HEK293 (cell line): ENCODE measurements at regions not wholly inside any gene's neighbourhood (a gene's known extent, or its start where the extent isn't known, plus 50 kb on each side); places are given as distances from the start of the nearest gene placed in this dataset.

ENCODE experiments used
- CTCF ChIA-PET: fragments of 350-600 bp; formaldehyde crosslinking; extraction: SDS; loops from one replicate; lab custom pipeline; 2021; ENCODE audit warnings: antibody characterized with exemption; lab: Yijun Ruan, JAX
- POLR2A ChIA-PET: fragments of 300-600 bp; formaldehyde crosslinking; extraction: SDS; loops from one replicate; lab custom pipeline; 2020; ENCODE audit warnings: antibody characterized with exemption, inconsistent platforms; lab: Yijun Ruan, JAX
- H3K27ac ChIP-seq: fragments of 200-500 bp; sonication (Bioruptor generic); 2 replicates; pipeline ENCODE4 v1.5.1; 2014; ENCODE audit warnings: low read depth, low read length, control low read depth, inconsistent platforms; ENCODE audit errors: extremely low read depth
- H3K36me3 ChIP-seq, 2 experiments: fragments of 200-500 bp in 1 of 2; sonication (Bioruptor generic) in 1 of 2; 1 replicate in 1 of 2; 2 replicates in 1 of 2; pipeline ENCODE4 v1.5.1; 2014 to 2017; ENCODE audit warnings: inconsistent platforms in 2 of 2, low read length in 2 of 2; ENCODE audit not compliant: control insufficient read depth in 2 of 2, insufficient read depth in 1 of 2
- H3K4me1 ChIP-seq: fragments of 200-500 bp; sonication (Bioruptor generic); 2 replicates; pipeline ENCODE4 v1.5.1; 2014; ENCODE audit warnings: mild to moderate bottlenecking, low read length, inconsistent platforms; ENCODE audit not compliant: control insufficient read depth, insufficient read depth
- H3K4me3 ChIP-seq: 2 replicates; pipeline ENCODE4 v1.5.1; 2011; ENCODE audit warnings: low read depth, mild to moderate bottlenecking, control low read depth, low read length, moderate library complexity
- H3K9me3 ChIP-seq: fragments of 200-500 bp; sonication (Bioruptor generic); 2 replicates; pipeline ENCODE4 v1.5.1; 2014; ENCODE audit warnings: low read depth, low read length, inconsistent platforms; ENCODE audit not compliant: control insufficient read depth, insufficient read depth
- EGR2 ChIP-seq: fragments of 450-650 bp; formaldehyde crosslinking; IDR thresholded peaks from 2 replicates; pipeline ENCODE4 v1.5.1; 2016; ENCODE audit warnings: low read depth, missing biosample characterization, missing genetic modification characterization
- GLIS2 ChIP-seq: fragments of 450-650 bp; formaldehyde crosslinking; IDR thresholded peaks from 2 replicates; pipeline ENCODE4 v1.5.1; 2016; ENCODE audit warnings: missing biosample characterization, missing genetic modification characterization
- HOXA7 ChIP-seq: sonication (generic); formaldehyde crosslinking; IDR thresholded peaks from 2 replicates; pipeline ENCODE4 v1.8.1; 2022; ENCODE audit warnings: missing genetic modification reagents, borderline replicate concordance
- IKZF3 ChIP-seq: fragments of 450-650 bp; IDR thresholded peaks from 2 replicates; pipeline ENCODE4 v1.5.0; 2018; ENCODE audit warnings: missing biosample characterization, mild to moderate bottlenecking, missing genetic modification characterization, moderate library complexity
- KLF7 ChIP-seq: fragments of 450-650 bp; formaldehyde crosslinking; IDR thresholded peaks from 2 replicates; pipeline ENCODE4 v1.5.1; 2016; ENCODE audit warnings: missing biosample characterization, missing genetic modification characterization, borderline replicate concordance
- KLF8 ChIP-seq: fragments of 450-650 bp; formaldehyde crosslinking; IDR thresholded peaks from 2 replicates; pipeline ENCODE4 v1.5.1; 2016; ENCODE audit warnings: missing biosample characterization, missing genetic modification characterization
- SCRT2 ChIP-seq: fragments of 450-650 bp; formaldehyde crosslinking; IDR thresholded peaks from 2 replicates; pipeline ENCODE4 v1.5.1; 2016; ENCODE audit warnings: missing biosample characterization, missing genetic modification characterization
- SETDB1 ChIP-seq: IDR thresholded peaks from one replicate; pipeline ENCODE4 v1.6.1; 2017; ENCODE audit warnings: mild to moderate bottlenecking, low read length, moderate library complexity, mixed read lengths; ENCODE audit not compliant: insufficient read length
- SP3 ChIP-seq: fragments of 450-650 bp; formaldehyde crosslinking; IDR thresholded peaks from 2 replicates; pipeline ENCODE4 v1.5.1; 2016; ENCODE audit warnings: missing biosample characterization, missing genetic modification characterization
- TRIM28 ChIP-seq: IDR thresholded peaks from 2 replicates; pipeline ENCODE4 v1.6.1; 2011; ENCODE audit warnings: low read length, control low read depth, borderline replicate concordance
- ZFHX2 ChIP-seq: fragments of 450-650 bp; formaldehyde crosslinking; conservative IDR thresholded peaks from 2 replicates; pipeline ENCODE4 v1.5.1; 2016; ENCODE audit warnings: missing biosample characterization, missing genetic modification characterization
- ZNF155 ChIP-seq: fragments of 450-650 bp; formaldehyde crosslinking; IDR thresholded peaks from 2 replicates; pipeline ENCODE4 v1.5.1; 2016; ENCODE audit warnings: missing biosample characterization, missing genetic modification characterization
- ZNF174 ChIP-seq: fragments of 450-650 bp; formaldehyde crosslinking; IDR thresholded peaks from 2 replicates; pipeline ENCODE4 v1.5.0; 2017; ENCODE audit warnings: missing biosample characterization, mild to moderate bottlenecking, missing genetic modification characterization
- ZNF23 ChIP-seq: fragments of 450-650 bp; formaldehyde crosslinking; IDR thresholded peaks from 2 replicates; pipeline ENCODE4 v1.5.1; 2016; ENCODE audit warnings: missing biosample characterization, missing genetic modification characterization, borderline replicate concordance
- ZNF248 ChIP-seq: fragments of 450-650 bp; formaldehyde crosslinking; IDR thresholded peaks from 2 replicates; pipeline ENCODE4 v1.5.1; 2017; ENCODE audit warnings: missing biosample characterization, missing genetic modification characterization
- ZNF354C ChIP-seq: fragments of 450-650 bp; formaldehyde crosslinking; IDR thresholded peaks from 2 replicates; pipeline ENCODE4 v1.5.1; 2016; ENCODE audit warnings: missing biosample characterization, missing genetic modification characterization, low read depth, borderline replicate concordance
- ZNF391 ChIP-seq: fragments of 450-650 bp; formaldehyde crosslinking; IDR thresholded peaks from 2 replicates; pipeline ENCODE4 v1.5.1; 2016; ENCODE audit warnings: low read depth, missing biosample characterization, missing genetic modification characterization, borderline replicate concordance
- ZNF530 ChIP-seq: fragments of 450-650 bp; formaldehyde crosslinking; IDR thresholded peaks from 2 replicates; pipeline ENCODE4 v1.5.1; 2016; ENCODE audit warnings: low read depth, missing biosample characterization, missing genetic modification characterization
- ZNF544 ChIP-seq: fragments of 450-650 bp; formaldehyde crosslinking; IDR thresholded peaks from 2 replicates; pipeline ENCODE4 v1.5.0; 2017; ENCODE audit warnings: missing biosample characterization, missing genetic modification characterization
- ZNF571 ChIP-seq: fragments of 450-650 bp; formaldehyde crosslinking; IDR thresholded peaks from 2 replicates; pipeline ENCODE4 v1.5.0; 2017; ENCODE audit warnings: missing biosample characterization, missing genetic modification characterization
- ZNF600 ChIP-seq: fragments of 450-650 bp; formaldehyde crosslinking; IDR thresholded peaks from 2 replicates; pipeline ENCODE4 v1.5.1; 2016; ENCODE audit warnings: missing biosample characterization, missing genetic modification characterization
- ZNF623 ChIP-seq: fragments of 450-650 bp; formaldehyde crosslinking; IDR thresholded peaks from 2 replicates; pipeline ENCODE4 v1.5.1; 2016; ENCODE audit warnings: missing biosample characterization, missing genetic modification characterization
- ZNF785 ChIP-seq: fragments of 450-650 bp; formaldehyde crosslinking; IDR thresholded peaks from 2 replicates; pipeline ENCODE4 v1.5.1; 2016; ENCODE audit warnings: missing biosample characterization, missing genetic modification characterization
- ZNF792 ChIP-seq: fragments of 450-650 bp; formaldehyde crosslinking; IDR thresholded peaks from 2 replicates; pipeline ENCODE4 v1.5.1; 2016; ENCODE audit warnings: missing biosample characterization, missing genetic modification characterization
- TF ChIP-seq, protein P1 (sequence below): fragments of 450-650 bp; formaldehyde crosslinking; IDR thresholded peaks from 2 replicates; pipeline ENCODE4 v1.5.1; 2016; ENCODE audit warnings: missing biosample characterization, missing genetic modification characterization
- TF ChIP-seq, protein P2 (sequence below): fragments of 450-650 bp; formaldehyde crosslinking; IDR thresholded peaks from 2 replicates; pipeline ENCODE4 v1.5.1; 2016; ENCODE audit warnings: missing biosample characterization, missing genetic modification characterization
- TF ChIP-seq, protein P3 (sequence below): fragments of 450-650 bp; formaldehyde crosslinking; IDR thresholded peaks from 2 replicates; pipeline ENCODE4 v1.5.1; 2017; ENCODE audit warnings: missing biosample characterization, missing genetic modification characterization
- TF ChIP-seq, protein P4 (sequence below): fragments of 450-650 bp; formaldehyde crosslinking; IDR thresholded peaks from 2 replicates; pipeline ENCODE4 v1.5.1; 2016; ENCODE audit warnings: missing biosample characterization, missing genetic modification characterization

DNA sequence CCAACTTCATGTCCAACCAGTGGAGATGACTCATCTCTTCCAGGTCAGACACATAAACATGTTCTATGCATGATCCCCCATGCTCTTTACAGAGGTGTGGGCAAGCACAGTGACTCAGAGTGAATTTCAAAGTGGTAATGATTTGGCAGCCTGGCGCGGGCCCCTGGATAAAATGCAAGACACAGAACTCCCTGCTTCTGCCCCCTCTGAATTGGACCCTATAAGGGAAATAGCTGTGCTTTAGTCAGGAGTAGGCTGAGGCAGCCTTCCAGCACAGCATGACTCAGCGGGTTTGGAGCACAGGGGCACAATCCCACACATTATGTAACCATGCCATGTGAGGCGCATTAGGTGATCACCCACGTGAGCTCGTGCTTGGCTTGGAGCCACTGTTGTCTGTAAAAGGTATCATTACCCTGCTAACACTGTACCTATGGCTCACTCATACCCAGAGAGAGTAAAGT lies 127.4 kb downstream of the C6orf118 start:
- no peaks in the 10 kb centered on the region for H3K4me1 ChIP-seq
- no peaks in the 10 kb centered on the region for H3K9me3 ChIP-seq
- ChIA-PET POLR2A (no interaction called here), CTCF (no interaction called here)
- H3K36me3 ChIP-seq, result no peaks in the 10 kb centered on the region
- TF ChIP-seq EGR2 (tag by site-specific recombination), result peak; percentile 39; the same call in 1 of the 2 replicates
- peak; percentile 84 for TF ChIP-seq SETDB1
- TF ChIP-seq KLF7 (tag by site-specific recombination), result no peak
- no peak for TF ChIP-seq ZNF391 (tag by site-specific recombination)
- peak; percentile 55; the same call in 1 of the 2 replicates for TF ChIP-seq TRIM28
- TF ChIP-seq ZFHX2 (tag by site-specific recombination), result peak; percentile 39; the same call in 1 of the 2 replicates
- no peak overlapping the region for H3K4me3 ChIP-seq
- H3K27ac ChIP-seq, result no peak overlapping the region

DNA sequence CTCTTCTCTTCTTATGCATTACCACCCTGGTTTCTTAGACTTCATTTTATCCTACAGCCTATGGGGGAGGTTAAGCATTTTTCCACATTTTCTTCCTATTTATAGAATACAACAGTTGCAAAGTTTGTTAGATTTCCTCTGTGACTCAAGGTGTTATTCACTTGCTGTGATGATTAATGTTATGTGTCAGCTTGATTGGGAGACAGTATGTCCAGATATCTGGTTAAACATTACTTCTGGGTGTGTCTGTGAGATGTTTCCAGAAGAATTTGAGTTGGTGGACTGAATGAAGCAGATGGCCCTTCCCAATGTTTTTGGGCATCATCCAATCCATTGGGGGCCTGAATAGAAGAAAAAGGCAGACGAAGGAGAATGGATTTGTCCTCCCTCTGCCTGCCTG lies 131.3 kb downstream of the C6orf118 start:
- TF ChIP-seq, protein P1, sequence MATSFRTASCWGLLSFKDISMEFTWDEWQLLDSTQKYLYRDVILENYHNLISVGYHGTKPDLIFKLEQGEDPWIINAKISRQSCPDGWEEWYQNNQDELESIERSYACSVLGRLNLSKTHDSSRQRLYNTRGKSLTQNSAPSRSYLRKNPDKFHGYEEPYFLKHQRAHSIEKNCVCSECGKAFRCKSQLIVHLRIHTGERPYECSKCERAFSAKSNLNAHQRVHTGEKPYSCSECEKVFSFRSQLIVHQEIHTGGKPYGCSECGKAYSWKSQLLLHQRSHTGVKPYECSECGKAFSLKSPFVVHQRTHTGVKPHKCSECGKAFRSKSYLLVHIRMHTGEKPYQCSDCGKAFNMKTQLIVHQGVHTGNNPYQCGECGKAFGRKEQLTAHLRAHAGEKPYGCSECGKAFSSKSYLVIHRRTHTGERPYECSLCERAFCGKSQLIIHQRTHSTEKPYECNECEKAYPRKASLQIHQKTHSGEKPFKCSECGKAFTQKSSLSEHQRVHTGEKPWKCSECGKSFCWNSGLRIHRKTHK (tag by site-specific recombination), result no peak
- no peak for TF ChIP-seq ZNF391 (tag by site-specific recombination)
- TF ChIP-seq ZNF354C (tag by site-specific recombination), result no peak
- no peak for TF ChIP-seq ZNF785 (tag by site-specific recombination)
- no peak for TF ChIP-seq ZNF530
- no peak for TF ChIP-seq ZNF792 (tag by site-specific recombination)
- TF ChIP-seq ZNF248, result no peak
- TF ChIP-seq, protein P2, sequence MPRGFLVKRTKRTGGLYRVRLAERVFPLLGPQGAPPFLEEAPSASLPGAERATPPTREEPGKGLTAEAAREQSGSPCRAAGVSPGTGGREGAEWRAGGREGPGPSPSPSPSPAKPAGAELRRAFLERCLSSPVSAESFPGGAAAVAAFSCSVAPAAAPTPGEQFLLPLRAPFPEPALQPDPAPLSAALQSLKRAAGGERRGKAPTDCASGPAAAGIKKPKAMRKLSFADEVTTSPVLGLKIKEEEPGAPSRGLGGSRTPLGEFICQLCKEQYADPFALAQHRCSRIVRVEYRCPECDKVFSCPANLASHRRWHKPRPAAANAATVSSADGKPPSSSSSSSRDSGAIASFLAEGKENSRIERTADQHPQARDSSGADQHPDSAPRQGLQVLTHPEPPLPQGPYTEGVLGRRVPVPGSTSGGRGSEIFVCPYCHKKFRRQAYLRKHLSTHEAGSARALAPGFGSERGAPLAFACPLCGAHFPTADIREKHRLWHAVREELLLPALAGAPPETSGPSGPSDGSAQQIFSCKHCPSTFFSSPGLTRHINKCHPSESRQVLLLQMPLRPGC (tag by site-specific recombination), result no peak
- no peak for TF ChIP-seq SCRT2 (tag by site-specific recombination)
- CTCF ChIA-PET, result interaction anchor here (1.4 kb wide), 1 partner anchor 249 kb away, joined by 3 read pairs; no protein-coding TSS in a partner anchor
- POLR2A ChIA-PET, result no interaction called here
- H3K9me3 ChIP-seq, result no peaks in the 10 kb centered on the region
- H3K27ac ChIP-seq, result no peak overlapping the region
- no peaks in the 10 kb centered on the region for H3K36me3 ChIP-seq
- no peak overlapping the region for H3K4me3 ChIP-seq
- H3K4me1 ChIP-seq, result no peaks in the 10 kb centered on the region

DNA sequence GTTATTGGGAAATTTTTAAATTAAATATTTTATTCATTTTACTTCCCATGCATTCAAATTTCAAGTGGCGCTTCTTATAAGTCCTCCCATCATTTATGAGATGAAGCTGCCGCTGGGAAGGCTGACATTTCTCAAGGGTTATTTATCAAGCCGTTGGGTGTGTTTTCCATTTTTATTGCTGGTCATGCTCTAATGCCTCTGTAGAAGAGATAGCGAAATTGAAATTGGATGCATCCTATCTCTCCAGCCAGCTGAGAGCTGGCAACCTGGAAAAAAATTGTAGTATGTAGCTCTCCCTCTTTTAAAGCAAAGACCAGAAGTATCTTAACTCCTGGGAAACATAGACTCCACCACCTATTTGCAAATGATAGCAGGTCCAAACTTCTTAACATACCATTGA lies 135.9 kb downstream of the C6orf118 start:
- no peaks in the 10 kb centered on the region for H3K36me3 ChIP-seq
- no peaks in the 10 kb centered on the region for H3K4me1 ChIP-seq
- H3K27ac ChIP-seq, result no peak overlapping the region
- H3K4me3 ChIP-seq, result no peak overlapping the region
- ChIA-PET POLR2A (no interaction called here), CTCF (interaction anchor here (0.6 kb wide), 1 partner anchor 665 kb away, joined by 4 read pairs; no protein-coding TSS in a partner anchor)
- H3K9me3 ChIP-seq, result no peaks in the 10 kb centered on the region
- TF ChIP-seq ZNF571 (tag by site-specific recombination), result no peak
- TF ChIP-seq GLIS2 (tag by site-specific recombination), result no peak
- no peak for TF ChIP-seq IKZF3 (tag by site-specific recombination)
- TF ChIP-seq SP3 (tag by site-specific recombination), result no peak
- TF ChIP-seq, protein P3, sequence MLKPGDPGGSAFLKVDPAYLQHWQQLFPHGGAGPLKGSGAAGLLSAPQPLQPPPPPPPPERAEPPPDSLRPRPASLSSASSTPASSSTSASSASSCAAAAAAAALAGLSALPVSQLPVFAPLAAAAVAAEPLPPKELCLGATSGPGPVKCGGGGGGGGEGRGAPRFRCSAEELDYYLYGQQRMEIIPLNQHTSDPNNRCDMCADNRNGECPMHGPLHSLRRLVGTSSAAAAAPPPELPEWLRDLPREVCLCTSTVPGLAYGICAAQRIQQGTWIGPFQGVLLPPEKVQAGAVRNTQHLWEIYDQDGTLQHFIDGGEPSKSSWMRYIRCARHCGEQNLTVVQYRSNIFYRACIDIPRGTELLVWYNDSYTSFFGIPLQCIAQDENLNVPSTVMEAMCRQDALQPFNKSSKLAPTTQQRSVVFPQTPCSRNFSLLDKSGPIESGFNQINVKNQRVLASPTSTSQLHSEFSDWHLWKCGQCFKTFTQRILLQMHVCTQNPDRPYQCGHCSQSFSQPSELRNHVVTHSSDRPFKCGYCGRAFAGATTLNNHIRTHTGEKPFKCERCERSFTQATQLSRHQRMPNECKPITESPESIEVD (tag by site-specific recombination), result no peak
- no peak for TF ChIP-seq ZNF544 (tag by site-specific recombination)
- TF ChIP-seq, protein P4, sequence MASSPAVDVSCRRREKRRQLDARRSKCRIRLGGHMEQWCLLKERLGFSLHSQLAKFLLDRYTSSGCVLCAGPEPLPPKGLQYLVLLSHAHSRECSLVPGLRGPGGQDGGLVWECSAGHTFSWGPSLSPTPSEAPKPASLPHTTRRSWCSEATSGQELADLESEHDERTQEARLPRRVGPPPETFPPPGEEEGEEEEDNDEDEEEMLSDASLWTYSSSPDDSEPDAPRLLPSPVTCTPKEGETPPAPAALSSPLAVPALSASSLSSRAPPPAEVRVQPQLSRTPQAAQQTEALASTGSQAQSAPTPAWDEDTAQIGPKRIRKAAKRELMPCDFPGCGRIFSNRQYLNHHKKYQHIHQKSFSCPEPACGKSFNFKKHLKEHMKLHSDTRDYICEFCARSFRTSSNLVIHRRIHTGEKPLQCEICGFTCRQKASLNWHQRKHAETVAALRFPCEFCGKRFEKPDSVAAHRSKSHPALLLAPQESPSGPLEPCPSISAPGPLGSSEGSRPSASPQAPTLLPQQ, result no peak
- TF ChIP-seq HOXA7 (CRISPR knock-in tag), result no peak
- TF ChIP-seq ZNF623 (tag by site-specific recombination), result no peak
- TF ChIP-seq ZNF174 (tag by site-specific recombination), result no peak
- TF ChIP-seq KLF8, result no peak
- no peak for TF ChIP-seq ZNF600 (tag by site-specific recombination)
- TF ChIP-seq ZNF23, result no peak
- no peak for TF ChIP-seq ZNF155
